ENCODE measurements at regions not wholly inside any gene's neighbourhood (a gene's known extent, or its start where the extent isn't known, plus 50 kb on each side); places are given as distances from the start of the nearest gene placed in this dataset.

- no peaks in the 10 kb centered on the region for H3K4me1 ChIP-seq (ENCODE audit: insufficient read depth, low read length, poor library complexity, severe bottlenecking)
- no peaks in the 10 kb centered on the region for H3K9me2 ChIP-seq (replicated peaks; ENCODE audit: low read depth, low read length)
- no peaks in the 10 kb centered on the region for H3K36me3 ChIP-seq (ENCODE audit: insufficient read depth, low read length)
- no peaks in the 10 kb centered on the region for H3F3A ChIP-seq (ENCODE audit: low read depth)
- H3K27me3 ChIP-seq (ENCODE audit: insufficient read depth, low read length, poor library complexity, severe bottlenecking), result no peaks in the 10 kb centered on the region
- H3K9me3 ChIP-seq (ENCODE audit: insufficient read depth, low read depth, low read length), result no peaks in the 10 kb centered on the region
- no peak overlapping the region for H3K4me2 ChIP-seq (ENCODE audit: low read depth, low read length, poor library complexity, severe bottlenecking)
- H3K9ac ChIP-seq (ENCODE audit: low read depth, low read length, poor library complexity, severe bottlenecking), result no peak overlapping the region
- H4K20me1 ChIP-seq (ENCODE audit: insufficient read depth, low read length, poor library complexity, severe bottlenecking), result no peaks in the 10 kb centered on the region
- no peaks in the 10 kb centered on the region for H3K79me2 ChIP-seq (ENCODE audit: insufficient read depth, low read length)
- TF ChIP-seq CTCF (conservative IDR thresholded peaks at IDR 0.05; ENCODE audit: low read length), result no peak
- no peak for TF ChIP-seq EZH2phosphoT487 (IDR thresholded peaks at IDR 0.05; ENCODE audit: borderline replicate concordance)
- H3K4me3 ChIP-seq (ENCODE audit: low read length, poor library complexity, severe bottlenecking), result no peak overlapping the region
- no peak overlapping the region for H2AFZ ChIP-seq (ENCODE audit: low read length)
Observed at GRCh38 chr9:119020284-119020683, 349.0 kb downstream of the BRINP1 start.

- no peaks in the 10 kb centered on the region for H3K36me3 ChIP-seq (ENCODE audit: insufficient read depth, low read length)
- H2AFZ ChIP-seq (ENCODE audit: low read length), result no peak overlapping the region
Observed at GRCh38 chr9:119020730-119021333, 348.4 kb downstream of the BRINP1 start.

GRCh38 chr9:119026120-119026519 lies 343.1 kb downstream of the BRINP1 start:
- no peak overlapping the region for H2AFZ ChIP-seq (ENCODE audit: low read length)
- no peaks in the 10 kb centered on the region for H3K27me3 ChIP-seq (ENCODE audit: insufficient read depth, low read length, poor library complexity, severe bottlenecking)
- no peaks in the 10 kb centered on the region for H4K20me1 ChIP-seq (ENCODE audit: insufficient read depth, low read length, poor library complexity, severe bottlenecking)
- no peaks in the 10 kb centered on the region for H3K79me2 ChIP-seq (ENCODE audit: insufficient read depth, low read length)
- H3K9ac ChIP-seq (ENCODE audit: low read depth, low read length, poor library complexity, severe bottlenecking), result no peak overlapping the region
- TF ChIP-seq EZH2phosphoT487 (IDR thresholded peaks at IDR 0.05; ENCODE audit: borderline replicate concordance) (no peak), CTCF (conservative IDR thresholded peaks at IDR 0.05; ENCODE audit: low read length) (no peak)
- no peaks in the 10 kb centered on the region for H3K36me3 ChIP-seq (ENCODE audit: insufficient read depth, low read length)
- H3K9me2 ChIP-seq (replicated peaks; ENCODE audit: low read depth, low read length), result no peaks in the 10 kb centered on the region
- H3K9me3 ChIP-seq (ENCODE audit: insufficient read depth, low read depth, low read length), result no peaks in the 10 kb centered on the region
- no peak overlapping the region for H3K4me2 ChIP-seq (ENCODE audit: low read depth, low read length, poor library complexity, severe bottlenecking)
- H3K4me1 ChIP-seq (ENCODE audit: insufficient read depth, low read length, poor library complexity, severe bottlenecking), result no peaks in the 10 kb centered on the region
- H3F3A ChIP-seq (ENCODE audit: low read depth), result no peaks in the 10 kb centered on the region
- no peak overlapping the region for H3K4me3 ChIP-seq (ENCODE audit: low read length, poor library complexity, severe bottlenecking)

More at GRCh38 chr9:119020730-119021333, 348.4 kb downstream of the BRINP1 start:
- Histone ChIP-seq H3K9me2 (replicated peaks; ENCODE audit: low read depth, low read length) (no peaks in the 10 kb centered on the region), H3K4me1 (ENCODE audit: insufficient read depth, low read length, poor library complexity, severe bottlenecking) (no peaks in the 10 kb centered on the region), H3K27me3 (ENCODE audit: insufficient read depth, low read length, poor library complexity, severe bottlenecking) (no peaks in the 10 kb centered on the region), H3F3A (ENCODE audit: low read depth) (no peaks in the 10 kb centered on the region), H4K20me1 (ENCODE audit: insufficient read depth, low read length, poor library complexity, severe bottlenecking) (no peaks in the 10 kb centered on the region), H3K9ac (ENCODE audit: low read depth, low read length, poor library complexity, severe bottlenecking) (no peak overlapping the region), H3K4me2 (ENCODE audit: low read depth, low read length, poor library complexity, severe bottlenecking) (no peak overlapping the region), H3K79me2 (ENCODE audit: insufficient read depth, low read length) (no peaks in the 10 kb centered on the region), H3K4me3 (ENCODE audit: low read length, poor library complexity, severe bottlenecking) (no peak overlapping the region), H3K9me3 (ENCODE audit: insufficient read depth, low read depth, low read length) (no peaks in the 10 kb centered on the region)
- TF ChIP-seq CTCF (conservative IDR thresholded peaks at IDR 0.05; ENCODE audit: low read length) (no peak), EZH2phosphoT487 (IDR thresholded peaks at IDR 0.05; ENCODE audit: borderline replicate concordance) (no peak)
